ENCODE measurements at regions not wholly inside any gene's neighbourhood (a gene's known extent, or its start where the extent isn't known, plus 50 kb on each side); places are given as distances from the start of the nearest gene placed in this dataset.

DNA sequence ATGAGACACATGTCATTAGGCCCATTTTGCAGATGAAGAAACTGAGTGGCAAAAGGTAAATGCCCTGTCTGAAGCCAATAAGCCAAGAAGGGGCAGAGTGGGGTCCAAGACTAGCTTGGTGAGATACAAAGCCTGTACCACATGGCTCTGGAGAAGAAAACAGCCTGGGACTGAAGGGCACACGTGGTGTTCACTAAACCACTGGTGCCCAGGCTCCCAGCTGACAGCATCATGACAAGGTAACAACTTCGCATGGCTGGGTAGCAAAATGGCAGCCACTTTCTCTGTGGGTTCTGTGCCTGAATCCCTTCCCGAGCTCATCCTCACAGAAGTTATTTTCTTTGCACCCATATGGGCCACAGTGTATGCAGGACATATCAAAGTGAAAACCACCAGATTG, 229.6 kb downstream of the RAB11FIP2 start (continued):
- TF ChIP-seq, protein P1, sequence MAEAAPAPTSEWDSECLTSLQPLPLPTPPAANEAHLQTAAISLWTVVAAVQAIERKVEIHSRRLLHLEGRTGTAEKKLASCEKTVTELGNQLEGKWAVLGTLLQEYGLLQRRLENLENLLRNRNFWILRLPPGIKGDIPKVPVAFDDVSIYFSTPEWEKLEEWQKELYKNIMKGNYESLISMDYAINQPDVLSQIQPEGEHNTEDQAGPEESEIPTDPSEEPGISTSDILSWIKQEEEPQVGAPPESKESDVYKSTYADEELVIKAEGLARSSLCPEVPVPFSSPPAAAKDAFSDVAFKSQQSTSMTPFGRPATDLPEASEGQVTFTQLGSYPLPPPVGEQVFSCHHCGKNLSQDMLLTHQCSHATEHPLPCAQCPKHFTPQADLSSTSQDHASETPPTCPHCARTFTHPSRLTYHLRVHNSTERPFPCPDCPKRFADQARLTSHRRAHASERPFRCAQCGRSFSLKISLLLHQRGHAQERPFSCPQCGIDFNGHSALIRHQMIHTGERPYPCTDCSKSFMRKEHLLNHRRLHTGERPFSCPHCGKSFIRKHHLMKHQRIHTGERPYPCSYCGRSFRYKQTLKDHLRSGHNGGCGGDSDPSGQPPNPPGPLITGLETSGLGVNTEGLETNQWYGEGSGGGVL (tag by site-specific recombination; IDR thresholded peaks at IDR 0.05), result no peak

DNA sequence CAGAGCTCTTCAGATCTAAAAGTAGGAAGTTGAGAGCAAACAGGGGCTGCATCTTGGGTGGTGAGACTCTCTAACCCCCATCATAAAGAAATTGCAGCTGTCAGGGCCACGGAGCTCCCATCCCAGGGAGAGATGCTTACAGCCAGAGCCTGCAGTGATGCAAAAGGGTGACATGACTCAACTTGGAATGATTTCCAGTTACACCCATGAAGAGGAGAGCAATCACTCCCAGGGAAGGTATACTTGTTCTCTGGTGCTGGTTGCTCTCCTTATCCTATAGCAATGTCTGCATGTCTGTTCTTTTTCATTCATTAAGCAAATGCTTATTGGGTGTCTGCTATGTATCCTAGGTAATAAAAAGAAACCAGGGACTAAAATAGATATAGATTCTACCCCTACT, 228.0 kb downstream of the RAB11FIP2 start:
- POLR2A ChIA-PET, result no interaction called here

DNA sequence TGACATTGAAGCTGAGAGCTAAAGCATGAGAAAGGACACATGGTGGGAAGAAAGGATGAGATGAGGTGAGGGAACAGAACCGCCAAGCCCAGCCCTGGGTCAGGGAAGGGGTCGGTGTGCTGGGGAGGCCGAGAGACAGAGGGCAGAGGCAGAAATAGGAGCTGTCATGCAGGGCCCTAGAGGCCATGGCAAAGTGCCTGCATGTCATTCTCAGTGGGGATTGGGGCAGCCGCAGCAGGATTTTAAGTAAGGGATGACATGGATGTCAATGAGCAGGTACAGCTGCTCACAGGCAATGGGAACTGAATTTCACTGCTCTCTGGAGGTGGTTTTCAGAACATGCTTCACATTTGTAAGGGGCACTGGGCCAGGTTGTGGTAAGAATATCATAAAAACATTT, 227.4 kb downstream of the RAB11FIP2 start:
- H3K27ac ChIP-seq (ENCODE audit: extremely low read depth, low read depth, low read length), result no peak overlapping the region
- POLR2A ChIA-PET, result no interaction called here
- H3K9me3 ChIP-seq (ENCODE audit: control insufficient read depth, insufficient read depth, low read depth, low read length), result no peaks in the 10 kb centered on the region
- CTCF ChIA-PET, result no interaction called here
- H3K4me3 ChIP-seq (ENCODE audit: low read depth, low read length), result no peak overlapping the region
- H3K36me3 ChIP-seq (ENCODE audit: control insufficient read depth in 2 of 2, insufficient read depth in 1 of 2, low read length in 2 of 2), result no peaks in the 10 kb centered on the region
- no peaks in the 10 kb centered on the region for H3K4me1 ChIP-seq (ENCODE audit: control insufficient read depth, insufficient read depth, low read length)
- TF ChIP-seq OVOL3 (tag by site-specific recombination; IDR thresholded peaks at IDR 0.05), result no peak
- TF ChIP-seq, protein P2, sequence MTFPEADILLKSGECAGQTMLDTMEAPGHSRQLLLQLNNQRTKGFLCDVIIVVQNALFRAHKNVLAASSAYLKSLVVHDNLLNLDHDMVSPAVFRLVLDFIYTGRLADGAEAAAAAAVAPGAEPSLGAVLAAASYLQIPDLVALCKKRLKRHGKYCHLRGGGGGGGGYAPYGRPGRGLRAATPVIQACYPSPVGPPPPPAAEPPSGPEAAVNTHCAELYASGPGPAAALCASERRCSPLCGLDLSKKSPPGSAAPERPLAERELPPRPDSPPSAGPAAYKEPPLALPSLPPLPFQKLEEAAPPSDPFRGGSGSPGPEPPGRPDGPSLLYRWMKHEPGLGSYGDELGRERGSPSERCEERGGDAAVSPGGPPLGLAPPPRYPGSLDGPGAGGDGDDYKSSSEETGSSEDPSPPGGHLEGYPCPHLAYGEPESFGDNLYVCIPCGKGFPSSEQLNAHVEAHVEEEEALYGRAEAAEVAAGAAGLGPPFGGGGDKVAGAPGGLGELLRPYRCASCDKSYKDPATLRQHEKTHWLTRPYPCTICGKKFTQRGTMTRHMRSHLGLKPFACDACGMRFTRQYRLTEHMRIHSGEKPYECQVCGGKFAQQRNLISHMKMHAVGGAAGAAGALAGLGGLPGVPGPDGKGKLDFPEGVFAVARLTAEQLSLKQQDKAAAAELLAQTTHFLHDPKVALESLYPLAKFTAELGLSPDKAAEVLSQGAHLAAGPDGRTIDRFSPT (tag by site-specific recombination; IDR thresholded peaks at IDR 0.05), result no peak
- no peak for TF ChIP-seq FEZF1 (tag by site-specific recombination; IDR thresholded peaks at IDR 0.05)
- TF ChIP-seq, protein P3, sequence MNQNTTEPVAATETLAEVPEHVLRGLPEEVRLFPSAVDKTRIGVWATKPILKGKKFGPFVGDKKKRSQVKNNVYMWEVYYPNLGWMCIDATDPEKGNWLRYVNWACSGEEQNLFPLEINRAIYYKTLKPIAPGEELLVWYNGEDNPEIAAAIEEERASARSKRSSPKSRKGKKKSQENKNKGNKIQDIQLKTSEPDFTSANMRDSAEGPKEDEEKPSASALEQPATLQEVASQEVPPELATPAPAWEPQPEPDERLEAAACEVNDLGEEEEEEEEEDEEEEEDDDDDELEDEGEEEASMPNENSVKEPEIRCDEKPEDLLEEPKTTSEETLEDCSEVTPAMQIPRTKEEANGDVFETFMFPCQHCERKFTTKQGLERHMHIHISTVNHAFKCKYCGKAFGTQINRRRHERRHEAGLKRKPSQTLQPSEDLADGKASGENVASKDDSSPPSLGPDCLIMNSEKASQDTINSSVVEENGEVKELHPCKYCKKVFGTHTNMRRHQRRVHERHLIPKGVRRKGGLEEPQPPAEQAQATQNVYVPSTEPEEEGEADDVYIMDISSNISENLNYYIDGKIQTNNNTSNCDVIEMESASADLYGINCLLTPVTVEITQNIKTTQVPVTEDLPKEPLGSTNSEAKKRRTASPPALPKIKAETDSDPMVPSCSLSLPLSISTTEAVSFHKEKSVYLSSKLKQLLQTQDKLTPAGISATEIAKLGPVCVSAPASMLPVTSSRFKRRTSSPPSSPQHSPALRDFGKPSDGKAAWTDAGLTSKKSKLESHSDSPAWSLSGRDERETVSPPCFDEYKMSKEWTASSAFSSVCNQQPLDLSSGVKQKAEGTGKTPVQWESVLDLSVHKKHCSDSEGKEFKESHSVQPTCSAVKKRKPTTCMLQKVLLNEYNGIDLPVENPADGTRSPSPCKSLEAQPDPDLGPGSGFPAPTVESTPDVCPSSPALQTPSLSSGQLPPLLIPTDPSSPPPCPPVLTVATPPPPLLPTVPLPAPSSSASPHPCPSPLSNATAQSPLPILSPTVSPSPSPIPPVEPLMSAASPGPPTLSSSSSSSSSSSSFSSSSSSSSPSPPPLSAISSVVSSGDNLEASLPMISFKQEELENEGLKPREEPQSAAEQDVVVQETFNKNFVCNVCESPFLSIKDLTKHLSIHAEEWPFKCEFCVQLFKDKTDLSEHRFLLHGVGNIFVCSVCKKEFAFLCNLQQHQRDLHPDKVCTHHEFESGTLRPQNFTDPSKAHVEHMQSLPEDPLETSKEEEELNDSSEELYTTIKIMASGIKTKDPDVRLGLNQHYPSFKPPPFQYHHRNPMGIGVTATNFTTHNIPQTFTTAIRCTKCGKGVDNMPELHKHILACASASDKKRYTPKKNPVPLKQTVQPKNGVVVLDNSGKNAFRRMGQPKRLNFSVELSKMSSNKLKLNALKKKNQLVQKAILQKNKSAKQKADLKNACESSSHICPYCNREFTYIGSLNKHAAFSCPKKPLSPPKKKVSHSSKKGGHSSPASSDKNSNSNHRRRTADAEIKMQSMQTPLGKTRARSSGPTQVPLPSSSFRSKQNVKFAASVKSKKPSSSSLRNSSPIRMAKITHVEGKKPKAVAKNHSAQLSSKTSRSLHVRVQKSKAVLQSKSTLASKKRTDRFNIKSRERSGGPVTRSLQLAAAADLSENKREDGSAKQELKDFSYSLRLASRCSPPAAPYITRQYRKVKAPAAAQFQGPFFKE (tag by site-specific recombination; IDR thresholded peaks at IDR 0.05; ENCODE audit: borderline replicate concordance), result no peak
- no peak for TF ChIP-seq ZBTB20 (tag by site-specific recombination; IDR thresholded peaks at IDR 0.05)
- TF ChIP-seq ZNF791 (tag by site-specific recombination; IDR thresholded peaks at IDR 0.05), result no peak

More for the DNA sequence above, 228.0 kb downstream of the RAB11FIP2 start:
- TF ChIP-seq PRDM1 (tag by site-specific recombination; IDR thresholded peaks at IDR 0.05) (no peak), ZNF175 (tag by site-specific recombination; IDR thresholded peaks at IDR 0.05) (no peak), ZNF654 (tag by site-specific recombination; IDR thresholded peaks at IDR 0.05; ENCODE audit: low read depth) (no peak), ZNF629 (tag by site-specific recombination; IDR thresholded peaks at IDR 0.05) (no peak), ZNF626 (tag by site-specific recombination; IDR thresholded peaks at IDR 0.05) (no peak), ZNF76 (tag by site-specific recombination; IDR thresholded peaks at IDR 0.05; ENCODE audit: borderline replicate concordance, low read depth) (no peak), ZNF202 (tag by site-specific recombination; IDR thresholded peaks at IDR 0.05; ENCODE audit: borderline replicate concordance) (no peak), TCF7L2 (IDR thresholded peaks at IDR 0.05; ENCODE audit: borderline replicate concordance, low read depth, low read length) (no peak), ZNF473 (tag by site-specific recombination; IDR thresholded peaks at IDR 0.05) (no peak), ZNF768 (tag by site-specific recombination; IDR thresholded peaks at IDR 0.05) (no peak), ZBTB1 (tag by site-specific recombination; IDR thresholded peaks at IDR 0.05) (no peak), EGR2 (tag by site-specific recombination; IDR thresholded peaks at IDR 0.05; ENCODE audit: low read depth) (no peak)
- TF ChIP-seq, protein P4, sequence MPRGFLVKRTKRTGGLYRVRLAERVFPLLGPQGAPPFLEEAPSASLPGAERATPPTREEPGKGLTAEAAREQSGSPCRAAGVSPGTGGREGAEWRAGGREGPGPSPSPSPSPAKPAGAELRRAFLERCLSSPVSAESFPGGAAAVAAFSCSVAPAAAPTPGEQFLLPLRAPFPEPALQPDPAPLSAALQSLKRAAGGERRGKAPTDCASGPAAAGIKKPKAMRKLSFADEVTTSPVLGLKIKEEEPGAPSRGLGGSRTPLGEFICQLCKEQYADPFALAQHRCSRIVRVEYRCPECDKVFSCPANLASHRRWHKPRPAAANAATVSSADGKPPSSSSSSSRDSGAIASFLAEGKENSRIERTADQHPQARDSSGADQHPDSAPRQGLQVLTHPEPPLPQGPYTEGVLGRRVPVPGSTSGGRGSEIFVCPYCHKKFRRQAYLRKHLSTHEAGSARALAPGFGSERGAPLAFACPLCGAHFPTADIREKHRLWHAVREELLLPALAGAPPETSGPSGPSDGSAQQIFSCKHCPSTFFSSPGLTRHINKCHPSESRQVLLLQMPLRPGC (tag by site-specific recombination; IDR thresholded peaks at IDR 0.05), result no peak
- TF ChIP-seq, protein P5, sequence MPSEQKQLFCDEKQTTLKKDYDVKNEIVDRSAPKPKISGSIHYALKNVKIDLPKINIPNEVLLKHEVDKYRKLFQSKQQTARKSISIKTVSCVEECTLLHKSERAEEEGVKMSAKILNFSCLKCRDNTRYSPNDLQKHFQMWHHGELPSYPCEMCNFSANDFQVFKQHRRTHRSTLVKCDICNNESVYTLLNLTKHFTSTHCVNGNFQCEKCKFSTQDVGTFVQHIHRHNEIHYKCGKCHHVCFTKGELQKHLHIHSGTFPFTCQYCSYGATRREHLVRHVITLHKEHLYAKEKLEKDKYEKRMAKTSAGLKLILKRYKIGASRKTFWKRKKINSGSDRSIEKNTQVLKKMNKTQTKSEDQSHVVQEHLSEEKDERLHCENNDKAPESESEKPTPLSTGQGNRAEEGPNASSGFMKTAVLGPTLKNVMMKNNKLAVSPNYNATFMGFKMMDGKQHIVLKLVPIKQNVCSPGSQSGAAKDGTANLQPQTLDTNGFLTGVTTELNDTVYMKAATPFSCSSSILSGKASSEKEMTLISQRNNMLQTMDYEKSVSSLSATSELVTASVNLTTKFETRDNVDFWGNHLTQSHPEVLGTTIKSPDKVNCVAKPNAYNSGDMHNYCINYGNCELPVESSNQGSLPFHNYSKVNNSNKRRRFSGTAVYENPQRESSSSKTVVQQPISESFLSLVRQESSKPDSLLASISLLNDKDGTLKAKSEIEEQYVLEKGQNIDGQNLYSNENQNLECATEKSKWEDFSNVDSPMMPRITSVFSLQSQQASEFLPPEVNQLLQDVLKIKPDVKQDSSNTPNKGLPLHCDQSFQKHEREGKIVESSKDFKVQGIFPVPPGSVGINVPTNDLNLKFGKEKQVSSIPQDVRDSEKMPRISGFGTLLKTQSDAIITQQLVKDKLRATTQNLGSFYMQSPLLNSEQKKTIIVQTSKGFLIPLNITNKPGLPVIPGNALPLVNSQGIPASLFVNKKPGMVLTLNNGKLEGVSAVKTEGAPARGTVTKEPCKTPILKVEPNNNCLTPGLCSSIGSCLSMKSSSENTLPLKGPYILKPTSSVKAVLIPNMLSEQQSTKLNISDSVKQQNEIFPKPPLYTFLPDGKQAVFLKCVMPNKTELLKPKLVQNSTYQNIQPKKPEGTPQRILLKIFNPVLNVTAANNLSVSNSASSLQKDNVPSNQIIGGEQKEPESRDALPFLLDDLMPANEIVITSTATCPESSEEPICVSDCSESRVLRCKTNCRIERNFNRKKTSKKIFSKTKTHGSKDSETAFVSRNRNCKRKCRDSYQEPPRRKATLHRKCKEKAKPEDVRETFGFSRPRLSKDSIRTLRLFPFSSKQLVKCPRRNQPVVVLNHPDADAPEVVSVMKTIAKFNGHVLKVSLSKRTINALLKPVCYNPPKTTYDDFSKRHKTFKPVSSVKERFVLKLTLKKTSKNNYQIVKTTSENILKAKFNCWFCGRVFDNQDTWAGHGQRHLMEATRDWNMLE (tag by site-specific recombination; conservative IDR thresholded peaks at IDR 0.05; ENCODE audit: low read depth), result no peak
- Histone ChIP-seq H3K4me1 (ENCODE audit: control insufficient read depth, insufficient read depth, low read length) (no peaks in the 10 kb centered on the region), H3K9me3 (ENCODE audit: control insufficient read depth, insufficient read depth, low read depth, low read length) (no peaks in the 10 kb centered on the region), H3K4me3 (ENCODE audit: low read depth, low read length) (no peak overlapping the region), H3K36me3 (ENCODE audit: control insufficient read depth in 2 of 2, insufficient read depth in 1 of 2, low read length in 2 of 2) (no peaks in the 10 kb centered on the region), H3K27ac (ENCODE audit: extremely low read depth, low read depth, low read length) (no peak overlapping the region)
- CTCF ChIA-PET, result no interaction called here
